SK-N-MC (cell line): ENCODE measurements at regions not wholly inside any gene's neighbourhood (a gene's known extent, or its start where the extent isn't known, plus 50 kb on each side); places are given as distances from the start of the nearest gene placed in this dataset.

Experiments used
- DNase-seq: peaks from one replicate; pipeline ENCODE4 v3.0.0-alpha.2; 2011; ENCODE audit warnings: low read depth, low spot score
- H3K27ac ChIP-seq: fragments of 200-600 bp; sonication (generic); 2 replicates; pipeline ENCODE4 v1.5.1; 2016; ENCODE audit warnings: mixed run types
- H3K36me3 ChIP-seq: fragments of 200-600 bp; sonication (generic); 2 replicates; pipeline ENCODE4 v1.6.1; 2017; ENCODE audit warnings: antibody characterized with exemption, low read length, mixed read lengths; ENCODE audit not compliant: insufficient read depth
- H3K4me3 ChIP-seq: fragments of 200-600 bp; sonication (generic); 2 replicates; pipeline ENCODE4 v1.5.1; 2016
- H3K9ac ChIP-seq: fragments of 200-600 bp; sonication (generic); 2 replicates; pipeline ENCODE4 v1.8.0; 2017; ENCODE audit warnings: mixed run types, mixed read lengths; ENCODE audit not compliant: insufficient read length
- H3K9me3 ChIP-seq: fragments of 200-600 bp; sonication (generic); 2 replicates; pipeline ENCODE4 v1.6.1; 2017; ENCODE audit warnings: low read depth, mild to moderate bottlenecking, antibody characterized with exemption, low read length, moderate library complexity, mixed read lengths
- EZH2 ChIP-seq: fragments of 200-600 bp; sonication (generic); IDR thresholded peaks from one replicate; pipeline ENCODE4 v1.6.1; 2017; ENCODE audit warnings: antibody characterized with exemption
- FOXP2 ChIP-seq: optimal IDR thresholded peaks from 2 replicates; pipeline ENCODE3; 2011; ENCODE audit warnings: mild to moderate bottlenecking, moderate library complexity; ENCODE audit not compliant: insufficient read depth; ENCODE audit errors: extremely low read length, control extremely low read depth
- POLR2AphosphoS5 ChIP-seq: IDR thresholded peaks from 2 replicates; pipeline ENCODE4 v1.6.1; 2012; ENCODE audit warnings: mild to moderate bottlenecking, low read depth, low read length, borderline replicate concordance

GRCh38 chr16:72473631-72474030 is 301.7 kb upstream of the PMFBP1 start:
- H3K9me3 ChIP-seq, result no peaks in the 10 kb centered on the region
- H3K4me3 ChIP-seq, result no peak overlapping the region
- H3K36me3 ChIP-seq, result no peaks in the 10 kb centered on the region
- H3K9ac ChIP-seq, result no peak overlapping the region
- no peak for DNase-seq
- TF ChIP-seq POLR2AphosphoS5 (no peak), EZH2 (no peak), FOXP2 (no peak)
- H3K27ac ChIP-seq, result no peak overlapping the region

DNA sequence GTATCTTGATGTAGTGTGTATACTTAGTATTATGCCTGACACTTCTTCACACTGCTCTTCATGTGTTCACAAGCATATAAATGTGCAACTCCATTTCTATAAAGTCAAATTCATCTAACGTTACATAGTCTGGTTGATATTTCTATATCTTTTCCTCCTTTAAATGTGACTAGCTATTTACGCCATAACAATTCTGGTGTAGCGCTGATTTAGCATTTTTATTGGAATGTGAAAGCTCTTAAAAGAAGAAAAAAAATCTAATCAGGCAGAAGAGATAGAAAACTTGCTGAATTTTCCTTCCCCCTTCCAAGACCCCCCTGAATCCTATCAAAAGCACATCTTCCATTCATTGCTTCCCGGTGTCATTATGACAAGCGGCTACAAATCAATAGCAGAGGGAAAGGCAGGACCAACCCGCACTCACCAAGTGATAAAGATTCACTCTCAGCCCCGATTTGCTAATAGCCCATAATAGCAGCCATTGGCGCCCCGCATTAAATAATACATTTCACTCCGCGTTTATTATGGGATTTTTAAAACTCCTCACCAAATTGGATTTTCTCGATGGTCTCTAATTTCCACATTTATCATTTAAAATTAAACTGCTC is 299.5 kb upstream of the PMFBP1 start:
- no peaks in the 10 kb centered on the region for H3K36me3 ChIP-seq
- TF ChIP-seq POLR2AphosphoS5 (no peak), FOXP2 (no peak), EZH2 (no peak)
- no peak overlapping the region for H3K27ac ChIP-seq
- DNase-seq, result no peak
- no peak overlapping the region for H3K9ac ChIP-seq
- H3K4me3 ChIP-seq, result no peak overlapping the region
- H3K9me3 ChIP-seq, result no peaks in the 10 kb centered on the region

GRCh38 chr16:72470541-72470940 is 298.6 kb upstream of the PMFBP1 start:
- TF ChIP-seq POLR2AphosphoS5, result no peak
- TF ChIP-seq FOXP2, result no peak
- TF ChIP-seq EZH2, result no peak
- no peak overlapping the region for H3K9ac ChIP-seq
- no peak overlapping the region for H3K27ac ChIP-seq
- no peak for DNase-seq
- no peaks in the 10 kb centered on the region for H3K9me3 ChIP-seq
- H3K4me3 ChIP-seq, result no peak overlapping the region
- H3K36me3 ChIP-seq, result no peaks in the 10 kb centered on the region

GRCh38 chr16:72469932-72470331 is 298.0 kb upstream of the PMFBP1 start:
- DNase-seq, result no peak
- H3K9ac ChIP-seq, result no peak overlapping the region
- H3K9me3 ChIP-seq, result no peaks in the 10 kb centered on the region
- H3K36me3 ChIP-seq, result no peaks in the 10 kb centered on the region
- no peak for TF ChIP-seq FOXP2
- no peak for TF ChIP-seq EZH2
- TF ChIP-seq POLR2AphosphoS5, result no peak
- no peak overlapping the region for H3K4me3 ChIP-seq
- H3K27ac ChIP-seq, result no peak overlapping the region

GRCh38 chr16:72468582-72468981 is 296.6 kb upstream of the PMFBP1 start:
- Histone ChIP-seq H3K4me3 (no peak overlapping the region), H3K9me3 (no peaks in the 10 kb centered on the region), H3K9ac (no peak overlapping the region), H3K27ac (no peak overlapping the region), H3K36me3 (no peaks in the 10 kb centered on the region)
- TF ChIP-seq POLR2AphosphoS5, result no peak
- no peak for TF ChIP-seq FOXP2
- no peak for TF ChIP-seq EZH2
- no peak for DNase-seq

- no peak overlapping the region for H3K9ac ChIP-seq
- H3K27ac ChIP-seq, result no peak overlapping the region
- no peak for TF ChIP-seq EZH2
- H3K4me3 ChIP-seq, result no peak overlapping the region
- H3K9me3 ChIP-seq, result no peaks in the 10 kb centered on the region
- no peaks in the 10 kb centered on the region for H3K36me3 ChIP-seq
- no peak for DNase-seq
Measured at GRCh38 chr16:72467157-72467759, 295.3 kb upstream of the PMFBP1 start.

GRCh38 chr16:72464597-72465368 is 292.8 kb upstream of the PMFBP1 start:
- Histone ChIP-seq H3K9ac (no peak overlapping the region), H3K4me3 (no peak overlapping the region), H3K27ac (no peak overlapping the region), H3K9me3 (no peaks in the 10 kb centered on the region), H3K36me3 (no peaks in the 10 kb centered on the region)
- no peak for TF ChIP-seq EZH2
- no peak for TF ChIP-seq FOXP2
- TF ChIP-seq POLR2AphosphoS5, result no peak
- no peak for DNase-seq

- no peak for TF ChIP-seq POLR2AphosphoS5
- no peak for TF ChIP-seq FOXP2
- no peak for TF ChIP-seq EZH2
- DNase-seq, result no peak
- Histone ChIP-seq H3K27ac (no peak overlapping the region), H3K4me3 (no peak overlapping the region), H3K36me3 (no peaks in the 10 kb centered on the region), H3K9me3 (no peaks in the 10 kb centered on the region), H3K9ac (no peak overlapping the region)
Measured at GRCh38 chr16:72464052-72464451, 292.1 kb upstream of the PMFBP1 start.

DNA sequence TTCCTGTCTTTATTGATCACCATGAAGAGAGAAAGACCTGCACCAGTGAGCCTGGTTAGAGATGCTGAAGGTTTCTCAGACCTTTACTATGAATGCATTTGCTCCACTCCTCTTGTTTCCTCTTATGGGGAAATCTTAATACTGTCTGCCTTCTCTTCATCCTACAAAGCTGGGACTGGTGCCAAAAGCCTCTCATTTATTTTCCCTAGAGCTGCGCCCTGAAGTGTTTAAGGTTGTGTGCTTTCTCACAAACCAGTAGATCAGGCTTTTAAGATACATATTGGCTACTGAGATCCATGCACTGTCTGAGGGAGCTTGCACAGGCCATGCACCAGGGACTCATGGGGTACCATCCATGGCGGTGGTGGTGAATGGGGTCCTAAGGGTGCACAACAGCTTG is 286.1 kb upstream of the PMFBP1 start:
- Histone ChIP-seq H3K9me3 (no peaks in the 10 kb centered on the region), H3K36me3 (no peaks in the 10 kb centered on the region), H3K9ac (no peak overlapping the region), H3K4me3 (no peak overlapping the region), H3K27ac (no peak overlapping the region)
- DNase-seq, result no peak
- TF ChIP-seq EZH2 (no peak), POLR2AphosphoS5 (no peak), FOXP2 (no peak)
